ENCODE measurements at regions not wholly inside any gene's neighbourhood (a gene's known extent, or its start where the extent isn't known, plus 50 kb on each side); places are given as distances from the start of the nearest gene placed in this dataset.

DNA sequence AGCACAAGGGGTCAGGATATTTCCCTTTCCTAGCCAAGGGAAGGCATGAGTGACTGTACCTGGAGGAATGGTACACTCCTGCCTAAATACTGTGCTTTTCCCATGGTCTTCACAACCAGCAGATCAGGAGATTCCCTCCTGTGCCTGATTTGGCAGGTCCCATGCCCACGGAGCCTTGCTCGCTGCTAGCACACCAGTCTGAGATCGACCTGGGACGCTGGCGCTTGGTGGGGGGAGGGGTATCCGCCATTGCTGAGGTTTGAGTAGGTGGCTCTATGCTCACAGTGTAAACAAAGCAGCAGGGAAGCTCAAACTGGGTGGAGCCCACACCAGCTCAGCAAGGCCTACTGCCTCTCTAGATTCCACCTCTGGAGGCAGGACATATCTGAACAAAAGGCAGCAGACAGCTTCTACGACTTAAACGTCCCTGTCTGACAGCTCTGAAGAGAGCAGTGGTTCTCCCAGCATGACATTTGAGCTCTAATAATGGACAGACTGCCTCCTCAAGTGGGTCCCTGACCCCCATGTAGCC is 486.0 kb upstream of the CHRM3 start:
- no peak for TF ChIP-seq POLR2A (IDR thresholded peaks at IDR 0.05; ENCODE audit: low read depth, low read length)
- TF ChIP-seq POLR2AphosphoS5 (IDR thresholded peaks at IDR 0.05; ENCODE audit: low read depth, low read length) = no peak

All from GM12891 (cell line).